ENCODE measurements at regions not wholly inside any gene's neighbourhood (a gene's known extent, or its start where the extent isn't known, plus 50 kb on each side); places are given as distances from the start of the nearest gene placed in this dataset.

GRCh38 chr5:89690331-89690730 lies 719.2 kb downstream of the CETN3 start:
- no peak overlapping the region for H3K4me3 ChIP-seq
- no peak for DNase-seq
- no peak overlapping the region for H3K27ac ChIP-seq
- H3K9me3 ChIP-seq = no peaks in the 10 kb centered on the region
- 80 to 88% methylated on average over 1 of the region's 1 CpG for WGBS, 2 donors
- intact Hi-C loops (cut with DNase I) = no loop called here
- no peaks in the 10 kb centered on the region for H3K27me3 ChIP-seq
- H3K4me1 ChIP-seq = peaks cover 0 to 6% (median 0%) of the 10 kb centered on the region in 4 donors
- no peak for TF ChIP-seq CTCF (IDR thresholded peaks at IDR 0.05)
- no peak for TF ChIP-seq POLR2A (IDR thresholded peaks at IDR 0.05)
- no peak for TF ChIP-seq POLR2AphosphoS5 (IDR thresholded peaks at IDR 0.05)
- no peak for TF ChIP-seq EP300 (IDR thresholded peaks at IDR 0.05)
- H3K36me3 ChIP-seq = no peaks in the 10 kb centered on the region

GRCh38 chr5:89686081-89686765 lies 723.3 kb downstream of the CETN3 start:
- H3K36me3 ChIP-seq = no peaks in the 10 kb centered on the region
- H3K4me1 ChIP-seq = peaks cover 0 to 6% (median 0%) of the 10 kb centered on the region in 4 donors
- H3K9me3 ChIP-seq = no peaks in the 10 kb centered on the region
- no peaks in the 10 kb centered on the region for H3K27me3 ChIP-seq
- no peak overlapping the region for H3K27ac ChIP-seq
- no peak for TF ChIP-seq POLR2A (IDR thresholded peaks at IDR 0.05)
- no peak for TF ChIP-seq CTCF (IDR thresholded peaks at IDR 0.05)
- TF ChIP-seq EP300 (IDR thresholded peaks at IDR 0.05) = no peak
- TF ChIP-seq POLR2AphosphoS5 (IDR thresholded peaks at IDR 0.05) = no peak
- 15 to 37% methylated on average over 4 of the region's 4 CpGs for WGBS, 2 donors
- no peak for DNase-seq
- intact Hi-C loops (cut with DNase I) = no loop called here
- no peak overlapping the region for H3K4me3 ChIP-seq

GRCh38 chr5:89676634-89677033 lies 732.9 kb downstream of the CETN3 start:
- Histone ChIP-seq H3K27ac (no peak overlapping the region), H3K36me3 (no peaks in the 10 kb centered on the region), H3K27me3 (no peaks in the 10 kb centered on the region), H3K4me1 (no peaks in the 10 kb centered on the region), H3K9me3 (no peaks in the 10 kb centered on the region), H3K4me3 (no peak overlapping the region)
- no peak for TF ChIP-seq POLR2AphosphoS5 (IDR thresholded peaks at IDR 0.05)
- TF ChIP-seq POLR2A (IDR thresholded peaks at IDR 0.05) = no peak
- no peak for TF ChIP-seq EP300 (IDR thresholded peaks at IDR 0.05)
- TF ChIP-seq CTCF (IDR thresholded peaks at IDR 0.05) = no peak
- 84 to 87% methylated on average over 2 of the region's 2 CpGs for WGBS, 2 donors
- intact Hi-C loops (cut with DNase I) = no loop called here
- DNase-seq = no peak

GRCh38 chr5:89673019-89673418 lies 736.5 kb downstream of the CETN3 start:
- WGBS, 2 donors = 96 to 98% methylated on average over 1 of the region's 1 CpG
- DNase-seq = no peak
- H3K4me3 ChIP-seq = no peak overlapping the region
- intact Hi-C loops (cut with DNase I) = no loop called here
- H3K4me1 ChIP-seq = no peaks in the 10 kb centered on the region
- no peaks in the 10 kb centered on the region for H3K9me3 ChIP-seq
- no peaks in the 10 kb centered on the region for H3K27me3 ChIP-seq
- no peak overlapping the region for H3K27ac ChIP-seq
- TF ChIP-seq POLR2A (IDR thresholded peaks at IDR 0.05) = no peak
- TF ChIP-seq EP300 (IDR thresholded peaks at IDR 0.05) = no peak
- TF ChIP-seq POLR2AphosphoS5 (IDR thresholded peaks at IDR 0.05) = no peak
- TF ChIP-seq CTCF (IDR thresholded peaks at IDR 0.05) = no peak
- no peaks in the 10 kb centered on the region for H3K36me3 ChIP-seq

- intact Hi-C loops (cut with DNase I) = no loop called here
- H3K36me3 ChIP-seq = no peaks in the 10 kb centered on the region
- H3K27ac ChIP-seq = no peak overlapping the region
- TF ChIP-seq POLR2AphosphoS5 (IDR thresholded peaks at IDR 0.05) (no peak), EP300 (IDR thresholded peaks at IDR 0.05) (no peak), CTCF (IDR thresholded peaks at IDR 0.05) (no peak), POLR2A (IDR thresholded peaks at IDR 0.05) (no peak)
- no peak overlapping the region for H3K4me3 ChIP-seq
- WGBS, 2 donors = 74 to 86% methylated on average over 3 of the region's 3 CpGs
- H3K27me3 ChIP-seq = no peaks in the 10 kb centered on the region
- DNase-seq = no peak
- peaks cover 0 to 4% (median 0%) of the 10 kb centered on the region in 4 donors for H3K9me3 ChIP-seq
- H3K4me1 ChIP-seq = no peaks in the 10 kb centered on the region
Observed at GRCh38 chr5:89668821-89669220, 740.7 kb downstream of the CETN3 start.
